ENCODE measurements at regions not wholly inside any gene's neighbourhood (a gene's known extent, or its start where the extent isn't known, plus 50 kb on each side); places are given as distances from the start of the nearest gene placed in this dataset.

DNA sequence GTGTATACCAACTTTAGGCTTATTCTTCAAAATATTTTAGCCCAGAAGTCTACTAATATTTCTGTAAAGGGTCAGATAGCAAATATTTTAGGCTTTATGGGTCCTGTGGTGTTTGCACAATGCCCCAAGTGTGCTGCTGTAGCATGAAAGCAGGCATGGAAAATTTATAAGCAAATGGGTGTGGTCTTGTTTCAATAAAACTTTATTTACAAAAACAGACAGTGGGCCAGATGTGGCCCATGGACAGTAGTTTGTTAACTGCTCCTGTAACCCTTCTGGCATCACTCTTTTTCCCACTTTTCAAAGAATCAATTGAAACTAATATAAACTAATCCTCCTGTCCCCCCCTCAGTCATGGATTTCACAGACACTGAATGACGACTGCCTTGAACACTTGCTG lies 410.7 kb downstream of the SHISA9 start:
- H3K9me3 ChIP-seq = no peaks in the 10 kb centered on the region
- H3K27me3 ChIP-seq = no peaks in the 10 kb centered on the region
- no peak overlapping the region for H3K4me3 ChIP-seq
- H3K27ac ChIP-seq = no peak overlapping the region
- intact Hi-C loops (cut with DNase I) = no loop called here
- TF ChIP-seq POLR2A (IDR thresholded peaks at IDR 0.05) = no peak
- TF ChIP-seq CTCF (IDR thresholded peaks at IDR 0.05) = no peak
- 52 to 72% methylated on average over 1 of the region's 1 CpG for WGBS, 2 donors
- no peaks in the 10 kb centered on the region for H3K36me3 ChIP-seq (replicated peaks in 1 of 2; ENCODE audit: insufficient read depth in 1 of 2, low read depth in 2 of 2)
- no peak for DNase-seq
- ATAC-seq = no peak
- no peaks in the 10 kb centered on the region for H3K4me1 ChIP-seq

DNA sequence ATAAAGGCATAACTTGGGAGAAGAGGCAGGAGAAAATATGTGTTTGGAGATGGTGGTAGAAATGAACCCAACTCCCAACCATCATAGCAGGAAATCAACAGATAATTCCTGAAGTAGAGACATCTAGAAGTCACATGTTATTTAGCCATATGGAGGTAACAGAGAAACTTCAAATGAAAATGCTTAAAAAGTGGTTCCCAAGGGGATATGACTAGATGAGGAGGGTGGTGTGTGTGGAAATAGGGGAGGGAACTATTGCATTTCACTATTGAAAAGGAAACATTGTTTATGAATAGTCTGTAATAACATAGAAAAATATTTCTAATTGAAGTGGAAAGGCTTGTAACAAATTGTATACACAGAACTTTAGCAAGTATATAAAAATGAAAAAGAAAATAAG lies 412.0 kb downstream of the SHISA9 start:
- Histone ChIP-seq H3K36me3 (replicated peaks in 1 of 2; ENCODE audit: insufficient read depth in 1 of 2, low read depth in 2 of 2) (no peaks in the 10 kb centered on the region), H3K4me1 (no peaks in the 10 kb centered on the region), H3K27me3 (no peaks in the 10 kb centered on the region), H3K4me3 (no peak overlapping the region), H3K9me3 (no peaks in the 10 kb centered on the region), H3K27ac (no peak overlapping the region)
- ATAC-seq (no peak), DNase-seq (no peak)
- no peak for TF ChIP-seq POLR2A (IDR thresholded peaks at IDR 0.05)
- no peak for TF ChIP-seq CTCF (IDR thresholded peaks at IDR 0.05)
- intact Hi-C loops (cut with DNase I) = no loop called here

DNA sequence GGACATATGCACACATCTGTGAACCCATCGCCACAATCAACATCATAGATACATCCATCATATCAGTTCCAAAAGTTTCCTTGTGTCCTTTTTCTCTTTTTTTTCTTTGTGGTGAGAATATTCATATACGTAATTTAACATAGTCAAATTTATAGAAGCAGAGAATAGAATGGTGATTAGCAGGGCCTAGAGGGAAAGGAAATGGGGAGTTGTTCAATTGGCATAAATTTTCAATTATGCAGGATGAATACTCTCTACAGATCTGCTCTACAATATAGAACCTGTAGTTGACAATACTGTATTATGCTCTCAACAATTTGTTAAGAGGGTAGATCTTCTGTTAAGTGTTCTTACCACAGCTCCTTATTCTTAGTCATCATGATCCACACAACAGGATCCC lies 413.2 kb downstream of the SHISA9 start:
- DNase-seq (no peak), ATAC-seq (no peak)
- H3K9me3 ChIP-seq = no peaks in the 10 kb centered on the region
- intact Hi-C loops (cut with DNase I) = no loop called here
- TF ChIP-seq POLR2A (IDR thresholded peaks at IDR 0.05) (no peak), CTCF (IDR thresholded peaks at IDR 0.05) (no peak)
- no peak overlapping the region for H3K4me3 ChIP-seq
- H3K36me3 ChIP-seq (replicated peaks in 1 of 2; ENCODE audit: insufficient read depth in 1 of 2, low read depth in 2 of 2) = no peaks in the 10 kb centered on the region
- 42 to 76% methylated on average over 2 of the region's 2 CpGs for WGBS, 2 donors
- no peak overlapping the region for H3K27ac ChIP-seq
- H3K27me3 ChIP-seq = no peaks in the 10 kb centered on the region
- H3K4me1 ChIP-seq = no peaks in the 10 kb centered on the region

DNA sequence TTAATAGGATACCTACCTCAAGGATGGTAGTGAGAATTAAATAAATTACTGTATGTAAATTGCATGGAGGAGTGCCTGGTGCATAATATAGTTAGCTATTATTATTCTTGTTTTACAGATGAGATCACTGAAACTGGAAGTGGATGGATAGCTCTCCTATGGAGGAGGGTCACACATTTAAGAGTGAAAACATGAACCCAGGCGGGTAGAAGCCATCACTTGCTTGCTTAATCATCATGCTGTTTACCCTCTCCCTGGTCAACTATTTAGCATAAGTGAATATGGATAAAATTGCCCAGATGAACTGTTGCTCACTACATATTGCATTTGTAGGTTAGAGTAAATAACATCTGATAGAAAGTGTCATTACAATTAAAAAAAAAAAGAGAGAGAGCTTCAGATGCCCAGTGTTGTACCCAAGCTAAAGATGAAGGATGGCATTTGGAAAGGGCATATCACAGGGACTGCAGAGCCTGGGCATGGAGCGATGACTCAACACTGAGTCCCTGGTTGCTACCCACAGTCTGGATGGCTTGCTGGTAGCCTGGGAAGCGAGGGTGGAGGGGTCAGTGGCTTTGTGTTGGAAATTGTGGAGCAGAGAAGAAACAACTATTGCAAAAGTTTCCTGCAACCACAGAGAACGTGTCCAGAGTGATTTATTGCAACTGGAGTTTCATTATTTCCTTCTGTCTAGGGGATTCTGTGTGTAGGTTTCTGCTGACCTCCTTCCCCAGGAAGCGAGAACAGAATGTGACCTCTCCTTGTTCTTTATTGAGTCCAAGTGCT lies 414.4 kb downstream of the SHISA9 start:
- Histone ChIP-seq H3K27ac (no peak overlapping the region), H3K36me3 (replicated peaks in 1 of 2; ENCODE audit: insufficient read depth in 1 of 2, low read depth in 2 of 2) (no peaks in the 10 kb centered on the region), H3K4me1 (no peaks in the 10 kb centered on the region), H3K9me3 (no peaks in the 10 kb centered on the region), H3K27me3 (no peaks in the 10 kb centered on the region), H3K4me3 (no peak overlapping the region)
- WGBS, 2 donors = 42 to 57% methylated on average over 5 of the region's 5 CpGs
- ATAC-seq (no peak), DNase-seq (no peak)
- TF ChIP-seq POLR2A (IDR thresholded peaks at IDR 0.05) (no peak), CTCF (IDR thresholded peaks at IDR 0.05) (no peak)
- intact Hi-C loops (cut with DNase I) = no loop called here

DNA sequence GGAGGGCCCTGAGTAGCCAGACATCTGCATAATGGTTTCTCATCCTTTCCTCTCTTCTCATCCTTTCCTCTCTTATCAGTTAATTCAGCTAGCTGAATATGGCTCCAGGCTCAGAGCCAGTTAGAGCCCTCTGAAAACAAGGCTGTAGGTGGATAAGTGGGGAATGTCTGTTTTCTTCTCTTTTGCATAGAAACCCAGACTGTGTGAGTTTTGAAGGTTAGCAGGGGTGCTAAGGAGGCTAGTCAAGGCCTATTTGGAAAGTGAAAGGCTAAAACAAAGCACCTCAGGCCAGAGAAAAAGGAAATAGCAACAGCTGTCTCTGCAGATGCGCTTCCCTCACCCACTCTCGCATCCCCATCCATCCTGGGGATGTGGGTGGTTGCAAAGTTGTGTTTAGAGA lies 420.9 kb downstream of the SHISA9 start:
- 57 to 78% methylated on average over 2 of the region's 2 CpGs for WGBS, 2 donors
- Histone ChIP-seq H3K27ac (no peak overlapping the region), H3K9me3 (no peaks in the 10 kb centered on the region), H3K4me3 (no peak overlapping the region), H3K36me3 (replicated peaks in 1 of 2; ENCODE audit: insufficient read depth in 1 of 2, low read depth in 2 of 2) (no peaks in the 10 kb centered on the region), H3K4me1 (no peaks in the 10 kb centered on the region), H3K27me3 (no peaks in the 10 kb centered on the region)
- intact Hi-C loops (cut with DNase I) = no loop called here
- TF ChIP-seq CTCF (IDR thresholded peaks at IDR 0.05) (no peak), POLR2A (IDR thresholded peaks at IDR 0.05) (no peak)
- DNase-seq = no peak
- ATAC-seq = no peak
